ENCODE measurements at regions not wholly inside any gene's neighbourhood (a gene's known extent, or its start where the extent isn't known, plus 50 kb on each side); places are given as distances from the start of the nearest gene placed in this dataset.

DNA sequence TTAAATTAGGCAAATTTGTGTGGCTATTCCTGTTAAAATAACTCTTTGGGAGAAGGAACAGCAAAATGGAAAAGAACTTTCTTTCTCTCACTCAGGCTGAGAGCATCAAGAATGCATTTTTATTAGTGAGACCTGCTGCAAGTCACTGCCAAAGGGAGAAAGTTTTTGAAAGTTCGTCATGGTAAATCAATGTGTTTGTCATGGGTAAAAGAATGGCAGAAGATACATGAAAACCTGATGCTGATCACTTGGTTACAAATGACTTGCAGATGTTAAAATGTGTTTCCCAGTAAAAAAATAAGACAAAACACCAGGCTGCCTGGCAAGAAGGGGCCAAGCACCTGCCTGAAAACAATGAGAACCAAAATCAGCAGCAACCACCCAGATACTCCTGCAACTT lies 484.7 kb upstream of the NRP1 start:
- TF ChIP-seq, protein P1, sequence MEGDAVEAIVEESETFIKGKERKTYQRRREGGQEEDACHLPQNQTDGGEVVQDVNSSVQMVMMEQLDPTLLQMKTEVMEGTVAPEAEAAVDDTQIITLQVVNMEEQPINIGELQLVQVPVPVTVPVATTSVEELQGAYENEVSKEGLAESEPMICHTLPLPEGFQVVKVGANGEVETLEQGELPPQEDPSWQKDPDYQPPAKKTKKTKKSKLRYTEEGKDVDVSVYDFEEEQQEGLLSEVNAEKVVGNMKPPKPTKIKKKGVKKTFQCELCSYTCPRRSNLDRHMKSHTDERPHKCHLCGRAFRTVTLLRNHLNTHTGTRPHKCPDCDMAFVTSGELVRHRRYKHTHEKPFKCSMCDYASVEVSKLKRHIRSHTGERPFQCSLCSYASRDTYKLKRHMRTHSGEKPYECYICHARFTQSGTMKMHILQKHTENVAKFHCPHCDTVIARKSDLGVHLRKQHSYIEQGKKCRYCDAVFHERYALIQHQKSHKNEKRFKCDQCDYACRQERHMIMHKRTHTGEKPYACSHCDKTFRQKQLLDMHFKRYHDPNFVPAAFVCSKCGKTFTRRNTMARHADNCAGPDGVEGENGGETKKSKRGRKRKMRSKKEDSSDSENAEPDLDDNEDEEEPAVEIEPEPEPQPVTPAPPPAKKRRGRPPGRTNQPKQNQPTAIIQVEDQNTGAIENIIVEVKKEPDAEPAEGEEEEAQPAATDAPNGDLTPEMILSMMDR (IDR thresholded peaks at IDR 0.05) = no peak
- no peak for TF ChIP-seq ZFX (IDR thresholded peaks at IDR 0.05; ENCODE audit: borderline replicate concordance)
